ENCODE measurements at regions not wholly inside any gene's neighbourhood (a gene's known extent, or its start where the extent isn't known, plus 50 kb on each side); places are given as distances from the start of the nearest gene placed in this dataset.

GRCh38 chr15:87805117-87805820 is 451.3 kb downstream of the NTRK3 start:
- Mint-ChIP-seq H3K4me1 (no peaks in the 10 kb centered on the region), H3K36me3 (no peaks in the 10 kb centered on the region), H3K27me3 (peaks cover 0 to 10% (median 2%) of the 10 kb centered on the region in 5 donors), H3K9me3 (peaks cover 0 to 5% (median 0%) of the 10 kb centered on the region in 9 donors), H3K4me3 (no peak overlapping the region), H3K27ac (no peak overlapping the region)
- ATAC-seq, result no peak
- DNase-seq, result no peak
- POLR2A ChIA-PET, result no interaction called here

GRCh38 chr15:87804451-87804850 is 452.1 kb downstream of the NTRK3 start:
- ATAC-seq, result no peak
- no peaks in the 10 kb centered on the region for H3K36me3 Mint-ChIP-seq

GRCh38 chr15:87799838-87800237 is 456.7 kb downstream of the NTRK3 start:
- POLR2A ChIA-PET, result no interaction called here

More at GRCh38 chr15:87804451-87804850, 452.1 kb downstream of the NTRK3 start:
- Mint-ChIP-seq H3K27me3 (peaks cover 0 to 10% (median 2%) of the 10 kb centered on the region in 5 donors), H3K4me3 (no peak overlapping the region), H3K9me3 (peaks cover 0 to 5% (median 0%) of the 10 kb centered on the region in 9 donors), H3K4me1 (no peaks in the 10 kb centered on the region), H3K27ac (no peak overlapping the region)
- DNase-seq, result no peak
- POLR2A ChIA-PET, result no interaction called here

GRCh38 chr15:87799428-87799827 is 457.1 kb downstream of the NTRK3 start:
- H3K27me3 Mint-ChIP-seq, result peaks cover 0 to 8% (median 0%) of the 10 kb centered on the region in 5 donors
- ATAC-seq, result no peak
- H3K4me1 Mint-ChIP-seq, result no peaks in the 10 kb centered on the region
- POLR2A ChIA-PET, result no interaction called here
- peaks cover 0 to 5% (median 0%) of the 10 kb centered on the region in 9 donors for H3K9me3 Mint-ChIP-seq
- no peaks in the 10 kb centered on the region for H3K36me3 Mint-ChIP-seq
- no peak overlapping the region for H3K27ac Mint-ChIP-seq
- no peak for DNase-seq
- H3K4me3 Mint-ChIP-seq, result no peak overlapping the region

More at GRCh38 chr15:87799838-87800237, 456.7 kb downstream of the NTRK3 start:
- no peak overlapping the region for H3K4me3 Mint-ChIP-seq
- no peak overlapping the region for H3K27ac Mint-ChIP-seq
- no peaks in the 10 kb centered on the region for H3K4me1 Mint-ChIP-seq
- peaks cover 0 to 12% (median 2%) of the 10 kb centered on the region in 5 donors for H3K27me3 Mint-ChIP-seq
- H3K9me3 Mint-ChIP-seq, result peaks cover 0 to 5% (median 0%) of the 10 kb centered on the region in 9 donors
- DNase-seq (no peak), ATAC-seq (no peak)
- H3K36me3 Mint-ChIP-seq, result no peaks in the 10 kb centered on the region

DNA sequence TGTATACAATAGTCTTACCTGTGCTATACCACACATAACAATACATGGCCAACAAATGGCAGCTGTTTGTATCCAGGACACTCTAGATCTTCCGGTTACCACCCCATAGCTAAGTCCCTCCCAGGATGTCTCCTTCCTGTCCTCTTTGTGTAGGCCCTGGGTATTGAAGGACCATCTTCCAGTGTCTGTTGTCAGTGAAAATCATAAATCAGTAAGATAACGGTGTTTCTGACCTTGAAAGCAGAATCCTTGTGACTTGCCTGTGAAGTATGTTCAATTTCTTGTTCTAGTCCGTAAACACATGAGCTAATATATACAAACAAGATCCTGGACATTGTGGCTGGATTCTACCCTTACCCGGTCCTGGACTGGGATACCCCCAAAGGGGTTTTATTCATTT is 462.8 kb downstream of the NTRK3 start:
- ATAC-seq (no peak), DNase-seq (no peak)
- POLR2A ChIA-PET, result no interaction called here
- H3K27ac Mint-ChIP-seq, result no peak overlapping the region
- H3K9me3 Mint-ChIP-seq, result no peaks in the 10 kb centered on the region
- H3K4me1 Mint-ChIP-seq, result no peaks in the 10 kb centered on the region
- no peak overlapping the region for H3K4me3 Mint-ChIP-seq
- peaks cover 0 to 10% (median 2%) of the 10 kb centered on the region in 5 donors for H3K27me3 Mint-ChIP-seq
- H3K36me3 Mint-ChIP-seq, result no peaks in the 10 kb centered on the region

- no peaks in the 10 kb centered on the region for H3K36me3 Mint-ChIP-seq
- no peak overlapping the region for H3K27ac Mint-ChIP-seq
- no peaks in the 10 kb centered on the region for H3K4me1 Mint-ChIP-seq
- DNase-seq (no peak), ATAC-seq (no peak)
- H3K9me3 Mint-ChIP-seq, result no peaks in the 10 kb centered on the region
- H3K4me3 Mint-ChIP-seq, result no peak overlapping the region
- POLR2A ChIA-PET, result no interaction called here
- H3K27me3 Mint-ChIP-seq, result peaks cover 0 to 10% (median 2%) of the 10 kb centered on the region in 5 donors
These were observed 464.1 kb downstream of the NTRK3 start for GRCh38 chr15:87792250-87793040.

DNA sequence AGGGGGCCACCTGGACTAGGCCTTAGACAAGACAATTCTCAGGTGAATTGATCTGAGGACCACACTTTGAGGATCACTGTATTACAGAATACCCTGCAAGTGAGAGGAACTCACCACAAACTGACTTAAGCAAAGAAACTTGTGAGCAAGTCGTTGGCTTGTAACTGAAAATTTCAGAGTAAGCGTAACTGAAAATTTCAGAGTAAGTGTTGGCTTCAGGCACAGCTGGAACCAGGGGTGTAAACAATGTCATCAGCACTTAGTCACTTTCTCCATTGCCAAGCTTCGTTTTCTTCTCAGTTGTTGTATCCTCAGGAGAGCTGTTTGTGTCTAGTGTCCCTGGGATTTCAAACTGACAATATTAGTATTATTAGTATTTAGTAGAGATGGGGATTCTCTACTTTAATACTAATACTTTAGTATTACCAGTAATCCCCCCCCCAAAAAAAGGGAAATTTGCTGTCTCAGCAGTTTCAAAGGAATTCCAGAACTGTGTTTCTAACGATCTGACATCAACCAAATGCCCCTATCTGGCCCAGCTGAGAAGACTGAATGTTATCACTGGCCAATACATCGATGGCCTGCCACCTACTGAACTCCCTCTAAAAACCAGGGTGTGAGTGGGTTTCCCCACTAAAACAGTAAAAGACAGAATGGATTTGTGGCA is 474.4 kb downstream of the NTRK3 start:
- POLR2A ChIA-PET, result no interaction called here
- Mint-ChIP-seq H3K27ac (no peak overlapping the region), H3K27me3 (peaks cover 0 to 15% (median 0%) of the 10 kb centered on the region in 5 donors), H3K4me1 (no peaks in the 10 kb centered on the region), H3K9me3 (peaks cover 0 to 2% (median 0%) of the 10 kb centered on the region in 9 donors), H3K4me3 (no peak overlapping the region), H3K36me3 (no peaks in the 10 kb centered on the region)
- DNase-seq (no peak), ATAC-seq (no peak)

DNA sequence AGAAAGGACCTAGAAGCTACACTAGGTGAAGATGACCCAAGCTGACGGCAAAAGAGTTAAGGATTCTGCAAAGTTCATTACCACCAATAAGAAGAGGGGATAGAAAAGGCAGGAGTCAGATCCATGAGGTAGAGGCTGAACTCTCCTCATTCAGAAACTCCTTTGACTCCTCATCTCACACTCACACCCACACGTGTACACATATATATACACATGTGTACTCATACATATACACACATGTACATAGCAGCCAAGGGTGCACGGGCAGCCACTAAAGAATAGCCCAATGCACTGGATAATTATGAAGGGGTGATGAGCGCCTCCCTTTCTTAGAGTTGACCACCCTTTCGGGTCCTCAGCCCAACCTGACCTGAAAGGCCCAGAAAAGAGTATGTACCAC is 476.8 kb downstream of the NTRK3 start:
- Mint-ChIP-seq H3K27me3 (peaks cover 0 to 9% (median 0%) of the 10 kb centered on the region in 5 donors), H3K4me3 (no peak overlapping the region), H3K27ac (no peak overlapping the region), H3K36me3 (no peaks in the 10 kb centered on the region), H3K4me1 (no peaks in the 10 kb centered on the region), H3K9me3 (peaks cover 0 to 2% (median 0%) of the 10 kb centered on the region in 9 donors)
- no peak for ATAC-seq
- POLR2A ChIA-PET, result no interaction called here
- DNase-seq, result no peak

- POLR2A ChIA-PET, result no interaction called here
- H3K4me3 Mint-ChIP-seq, result peak overlapping the region in 1 of 10 donors; percentile 26
- no peaks in the 10 kb centered on the region for H3K36me3 Mint-ChIP-seq
- DNase-seq (no peak), ATAC-seq (no peak)
- peaks cover 0 to 9% (median 0%) of the 10 kb centered on the region in 5 donors for H3K27me3 Mint-ChIP-seq
- no peaks in the 10 kb centered on the region for H3K4me1 Mint-ChIP-seq
- peaks cover 0 to 2% (median 0%) of the 10 kb centered on the region in 9 donors for H3K9me3 Mint-ChIP-seq
- no peak overlapping the region for H3K27ac Mint-ChIP-seq
These were observed 478.2 kb downstream of the NTRK3 start for GRCh38 chr15:87778358-87778757.

GRCh38 chr15:87777054-87777561 is 479.4 kb downstream of the NTRK3 start:
- H3K9me3 Mint-ChIP-seq, result peaks cover 0 to 4% (median 0%) of the 10 kb centered on the region in 9 donors
- POLR2A ChIA-PET, result no interaction called here
- no peaks in the 10 kb centered on the region for H3K4me1 Mint-ChIP-seq
- ATAC-seq (no peak), DNase-seq (no peak)
- H3K4me3 Mint-ChIP-seq, result no peak overlapping the region
- peaks cover 0 to 9% (median 0%) of the 10 kb centered on the region in 5 donors for H3K27me3 Mint-ChIP-seq
- H3K27ac Mint-ChIP-seq, result no peak overlapping the region
- H3K36me3 Mint-ChIP-seq, result no peaks in the 10 kb centered on the region

DNA sequence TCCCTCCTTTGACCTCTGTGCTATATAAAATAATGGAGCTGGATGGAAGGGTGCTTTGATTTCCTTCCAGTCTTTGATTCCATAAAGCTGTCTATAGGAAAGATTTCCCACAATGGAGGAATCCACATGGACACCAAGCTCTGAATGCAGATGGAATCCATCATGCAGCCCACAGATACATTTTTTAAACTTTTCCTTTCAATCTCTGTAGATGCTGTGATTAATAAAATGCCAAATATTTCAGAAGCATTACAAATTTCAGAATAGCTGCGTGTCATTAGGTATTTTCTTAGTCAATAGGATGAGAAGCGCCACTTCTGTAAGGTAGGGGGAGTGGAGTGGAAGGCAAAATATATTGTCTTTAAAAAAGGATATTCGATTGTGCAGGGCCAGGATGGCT is 489.0 kb downstream of the NTRK3 start:
- Mint-ChIP-seq H3K36me3 (peaks cover 0 to 11% (median 0%) of the 10 kb centered on the region in 3 donors), H3K4me3 (no peak overlapping the region), H3K27me3 (peaks cover 0 to 23% (median 5%) of the 10 kb centered on the region in 5 donors), H3K27ac (no peak overlapping the region), H3K4me1 (peaks cover 2 to 10% (median 4%) of the 10 kb centered on the region in 4 donors), H3K9me3 (peaks cover 0 to 44% (median 7%) of the 10 kb centered on the region in 9 donors)
- POLR2A ChIA-PET, result no interaction called here
- DNase-seq (no peak), ATAC-seq (no peak)

- no peak for DNase-seq
- POLR2A ChIA-PET, result no interaction called here
- ATAC-seq, result no peak
- peaks cover 0 to 7% (median 0%) of the 10 kb centered on the region in 3 donors for H3K36me3 Mint-ChIP-seq
- H3K4me1 Mint-ChIP-seq, result peaks cover 10 to 26% (median 16%) of the 10 kb centered on the region in 4 donors
- peaks cover 0 to 21% (median 3%) of the 10 kb centered on the region in 9 donors for H3K9me3 Mint-ChIP-seq
- peaks cover 0 to 23% (median 5%) of the 10 kb centered on the region in 5 donors for H3K27me3 Mint-ChIP-seq
- no peak overlapping the region for H3K27ac Mint-ChIP-seq
- no peak overlapping the region for H3K4me3 Mint-ChIP-seq
These were observed 491.9 kb downstream of the NTRK3 start for GRCh38 chr15:87764461-87765240.

Measured in naive thymus-derived CD8-positive, alpha-beta T cell (primary cell).